Activated CD8-positive, alpha-beta memory T cell treated with anti-CD3 and anti-CD28 coated beads for 4 hours (primary cell): ENCODE measurements at regions not wholly inside any gene's neighbourhood (a gene's known extent, or its start where the extent isn't known, plus 50 kb on each side); places are given as distances from the start of the nearest gene placed in this dataset.
"Not testable (repeated sequence)": the region's sequence is repeated elsewhere in the genome, so short reads cannot be mapped to it uniquely, and the experiment has no call there.

Source experiments
- DNase-seq, 2 donors: peaks; one replicate each; pipeline ENCODE4 v3.0.0-alpha.2; 2020; ENCODE audit warnings: low read depth in 2 of 2

DNA sequence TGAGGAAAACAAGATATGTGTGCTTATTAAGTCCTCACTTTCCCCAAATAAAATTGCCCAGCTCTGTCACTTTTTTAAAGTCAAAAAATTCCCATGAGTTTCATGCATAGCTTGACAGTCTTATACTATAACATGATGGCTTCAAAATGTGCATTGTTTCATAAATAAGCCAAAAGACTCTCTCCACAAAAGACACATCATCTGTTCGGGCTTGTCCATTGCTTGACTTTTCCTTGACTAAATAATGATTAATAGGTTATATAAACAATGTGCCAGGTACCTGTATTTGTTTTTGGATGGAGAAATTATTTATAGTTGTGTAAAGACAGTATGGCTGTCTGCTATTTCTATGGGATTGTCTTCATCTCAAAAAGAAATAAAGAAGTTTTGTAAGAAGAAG, 329.2 kb upstream of the KLF3 start:
- DNase-seq = no peak

DNA sequence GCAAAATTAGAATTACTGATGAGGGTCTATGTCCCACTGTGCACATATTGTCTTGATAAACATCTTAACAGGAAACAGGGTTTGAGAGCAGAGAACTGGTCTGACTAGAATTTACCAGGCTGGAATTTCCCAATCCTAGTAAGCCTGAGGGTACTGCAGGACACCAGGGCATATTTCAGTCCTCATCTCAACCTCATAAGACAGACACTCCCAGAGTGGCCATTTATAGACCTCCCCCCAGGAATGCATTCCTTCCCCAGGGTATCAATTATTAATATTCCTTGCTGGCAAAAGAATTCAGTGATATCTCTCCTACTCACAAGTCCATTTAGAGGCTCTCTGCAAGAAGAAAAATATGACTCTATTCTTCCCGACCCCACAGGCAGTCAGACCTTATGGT, 325.1 kb upstream of the KLF3 start:
- not testable (repeated sequence) for DNase-seq

DNA sequence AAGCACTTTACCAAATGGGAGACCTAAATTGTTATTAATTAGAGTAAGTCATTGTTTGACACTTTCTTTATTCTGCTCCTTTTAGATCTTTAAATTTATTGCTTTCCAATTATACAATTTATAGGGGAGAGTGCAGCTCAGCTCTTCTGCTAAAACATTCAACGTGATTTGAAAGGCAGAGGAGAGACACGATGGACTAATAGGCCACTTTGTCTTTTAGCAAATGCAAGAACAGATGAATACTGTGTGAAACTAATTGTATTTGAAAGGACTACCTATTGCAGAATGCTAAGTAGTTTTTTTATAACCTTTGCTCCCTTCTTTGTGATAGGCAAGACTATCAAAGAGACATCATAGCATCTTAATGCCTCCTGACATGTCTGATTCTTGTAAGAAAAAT, 320.4 kb upstream of the KLF3 start:
- no peak for DNase-seq

DNA sequence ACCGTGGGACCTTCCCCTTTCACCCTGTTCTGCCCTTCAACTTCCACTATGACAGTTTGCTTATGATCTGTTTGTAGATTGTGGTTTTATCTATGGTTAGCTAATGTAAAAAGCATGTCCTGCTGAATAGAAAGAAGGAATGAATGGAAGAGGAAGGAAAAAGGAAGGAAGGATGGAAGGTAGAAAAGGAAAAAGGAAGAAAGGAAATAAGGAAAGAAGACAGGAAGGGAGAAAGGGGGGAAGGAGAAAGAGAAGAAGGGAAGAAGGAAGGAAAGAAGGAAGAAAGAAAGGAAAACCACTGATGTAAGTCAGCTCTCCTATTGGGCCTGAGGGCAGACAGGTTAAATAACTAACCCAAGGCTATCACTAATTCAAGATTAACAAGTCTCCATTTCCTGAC, 319.1 kb upstream of the KLF3 start:
- DNase-seq = no peak

DNA sequence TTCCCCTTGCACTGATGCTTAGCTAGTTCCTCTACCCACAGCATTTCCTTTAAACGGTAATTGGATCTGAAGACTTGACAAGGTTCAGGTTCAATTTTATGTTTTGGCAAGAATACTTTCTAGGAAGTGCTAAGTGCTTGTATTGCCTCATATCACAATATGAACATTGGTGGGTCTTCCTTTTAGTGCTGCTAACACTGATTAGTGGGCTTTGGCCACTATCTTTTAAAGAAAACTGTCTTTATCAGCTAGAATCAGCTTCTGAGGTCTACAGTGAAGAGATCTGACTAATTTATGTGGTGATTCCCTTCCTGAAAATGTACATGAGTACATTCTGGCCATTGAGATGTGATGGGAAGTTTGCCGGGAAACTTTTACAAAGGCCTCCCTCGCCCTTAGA, 316.7 kb upstream of the KLF3 start:
- DNase-seq = no peak

DNA sequence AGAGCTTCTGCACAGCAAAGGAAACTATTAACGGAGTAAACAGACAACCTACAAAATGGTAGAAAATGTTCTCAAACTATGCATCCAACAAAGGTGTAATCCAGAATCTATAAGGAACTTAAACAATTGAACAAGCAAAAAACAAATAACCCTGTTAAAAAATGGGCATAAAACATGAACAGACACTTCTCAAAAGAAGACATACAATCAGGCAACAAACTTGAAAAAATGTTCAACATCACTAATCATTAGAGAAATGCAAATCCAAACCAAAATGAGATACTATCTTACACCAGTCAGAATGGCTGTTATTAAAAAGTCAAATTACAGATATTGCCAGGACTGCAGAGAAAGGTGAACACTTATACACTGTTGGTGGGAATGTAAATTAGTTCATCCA, 309.6 kb upstream of the KLF3 start:
- no peak for DNase-seq

DNA sequence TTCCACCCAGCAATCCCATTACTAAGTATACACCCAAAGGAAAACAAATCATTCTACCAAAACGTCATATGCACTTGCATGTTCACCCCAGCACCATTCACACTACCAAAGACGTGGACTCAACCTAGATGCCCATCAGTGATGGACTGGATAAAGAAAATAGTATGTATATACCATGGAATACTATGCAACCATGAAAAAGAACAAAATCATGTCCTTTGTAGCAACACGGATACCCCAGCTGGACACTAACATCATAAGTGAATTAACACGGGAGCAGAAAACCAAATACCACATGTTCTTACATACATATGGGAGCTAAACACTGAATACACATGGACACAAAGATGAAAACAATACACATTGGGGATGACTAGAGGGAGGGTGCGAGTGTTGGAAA, 309.1 kb upstream of the KLF3 start:
- DNase-seq = no peak

DNA sequence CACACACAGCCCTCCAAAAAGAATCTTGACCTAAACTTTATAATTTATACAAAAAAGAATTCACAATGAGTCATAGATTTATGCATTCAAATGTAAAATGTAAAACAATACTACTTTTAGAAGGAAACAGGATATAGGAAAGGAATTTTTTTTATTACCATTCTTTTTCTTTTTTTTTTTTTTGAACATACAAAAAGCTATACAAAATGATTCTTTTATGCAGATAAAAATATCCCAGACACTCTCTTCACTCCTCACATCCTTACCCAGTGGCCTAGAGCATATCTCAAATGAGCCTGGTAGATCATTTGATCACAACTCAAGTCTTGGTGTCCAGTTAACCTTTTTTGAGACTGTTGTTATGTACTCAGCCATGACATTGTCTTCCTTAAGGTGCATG, 307.3 kb upstream of the KLF3 start:
- no peak for DNase-seq

DNA sequence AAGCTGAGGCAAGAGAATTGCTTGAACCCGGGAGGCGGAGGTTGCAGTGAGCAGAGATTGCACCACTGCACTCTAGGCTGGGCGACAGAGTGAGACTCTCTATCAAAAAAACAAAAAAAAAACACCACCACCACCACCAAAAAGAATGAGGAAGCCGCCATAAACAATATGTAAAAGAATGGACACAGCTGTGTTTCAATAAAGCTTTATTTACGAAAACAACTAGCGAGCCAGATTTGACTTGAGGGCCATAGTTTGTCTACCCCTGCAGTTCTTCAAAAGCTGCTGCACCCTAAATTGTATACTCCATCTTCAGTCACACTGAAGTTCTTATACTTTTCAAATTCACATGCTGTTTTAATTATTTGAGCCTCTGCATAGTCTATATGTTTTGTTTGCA, 306.5 kb upstream of the KLF3 start:
- DNase-seq = no peak

DNA sequence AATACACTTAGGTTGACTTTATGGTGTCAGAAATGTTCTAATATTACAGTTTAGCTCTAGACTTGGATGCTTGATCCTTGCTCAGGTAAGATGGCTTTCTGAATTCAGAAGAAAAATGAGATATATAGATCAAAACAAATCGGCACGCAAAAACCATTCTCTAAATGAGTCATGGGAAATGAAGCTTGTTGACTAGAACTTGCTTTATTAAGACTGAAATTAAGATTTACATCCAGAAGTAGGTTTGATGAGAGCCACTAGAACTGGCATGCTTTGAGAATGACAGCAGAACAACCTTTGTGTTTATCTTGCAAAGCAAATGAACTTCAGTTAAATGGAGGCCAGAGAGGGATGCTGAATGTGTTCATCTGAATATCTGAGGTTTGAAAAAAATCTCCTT, 304.9 kb upstream of the KLF3 start:
- no peak for DNase-seq

DNA sequence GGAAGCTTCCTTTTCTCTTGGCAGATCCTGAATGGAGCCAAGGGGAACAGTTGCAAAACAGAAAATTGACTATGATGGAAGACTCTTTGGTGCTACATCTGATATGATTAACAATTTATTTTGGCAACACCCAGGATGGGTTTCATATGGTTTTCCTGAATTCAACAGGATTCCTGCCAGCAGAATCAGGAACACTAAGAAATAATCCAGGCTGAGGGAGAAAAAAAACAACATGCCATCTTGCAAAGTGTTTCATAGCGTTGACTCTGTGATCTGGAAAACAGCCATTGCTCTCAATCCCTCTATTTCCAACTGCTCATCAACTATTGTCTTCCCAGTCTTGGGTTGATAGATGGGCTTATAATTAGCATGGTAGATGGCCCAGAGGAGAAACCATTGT, 303.8 kb upstream of the KLF3 start:
- no peak for DNase-seq

DNA sequence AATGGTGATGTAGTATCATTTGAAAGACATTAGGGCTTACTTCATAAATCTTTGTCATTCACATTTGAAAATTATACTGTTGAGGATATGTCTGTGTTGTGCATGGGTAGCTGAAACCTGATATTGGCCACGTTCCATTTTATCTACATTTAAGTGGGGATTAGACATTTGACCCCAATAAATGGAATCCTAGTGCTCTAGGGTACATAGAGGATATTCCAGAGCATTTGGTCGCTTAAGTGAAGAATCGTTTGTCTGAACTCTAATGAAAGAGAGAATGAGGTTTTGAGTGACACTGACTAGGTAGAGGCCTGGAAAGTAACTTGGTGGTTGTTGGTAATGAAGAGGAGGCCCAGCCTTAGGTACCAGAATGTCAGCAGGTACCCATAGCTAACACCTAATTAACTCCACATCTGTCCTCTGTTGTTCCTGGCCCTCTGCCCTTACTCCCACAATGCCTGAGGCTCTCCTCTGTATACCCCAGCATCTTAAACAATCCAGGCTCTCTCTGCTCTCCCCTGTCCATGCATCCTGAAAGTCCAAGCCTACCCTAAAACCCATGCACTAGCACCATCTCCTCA, 299.5 kb upstream of the KLF3 start:
- no peak for DNase-seq

DNA sequence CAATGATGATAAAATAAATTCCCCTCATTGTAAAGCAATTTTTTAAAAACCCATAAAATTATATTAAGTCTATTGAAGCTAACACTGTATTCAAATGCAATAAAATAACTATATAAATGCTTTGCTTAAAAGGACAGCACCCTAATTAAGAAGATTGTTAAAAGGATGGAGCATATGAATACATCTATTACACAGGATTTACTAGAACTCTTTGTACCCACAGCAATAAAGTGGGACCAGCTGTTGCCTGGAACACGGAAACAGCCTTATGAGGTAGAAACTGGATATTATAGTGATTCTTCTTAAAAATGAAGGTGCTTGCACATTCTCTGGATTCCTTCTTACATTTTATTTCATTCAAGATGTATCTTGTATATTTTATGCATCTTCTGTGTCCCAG, 298.7 kb upstream of the KLF3 start:
- DNase-seq = no peak

DNA sequence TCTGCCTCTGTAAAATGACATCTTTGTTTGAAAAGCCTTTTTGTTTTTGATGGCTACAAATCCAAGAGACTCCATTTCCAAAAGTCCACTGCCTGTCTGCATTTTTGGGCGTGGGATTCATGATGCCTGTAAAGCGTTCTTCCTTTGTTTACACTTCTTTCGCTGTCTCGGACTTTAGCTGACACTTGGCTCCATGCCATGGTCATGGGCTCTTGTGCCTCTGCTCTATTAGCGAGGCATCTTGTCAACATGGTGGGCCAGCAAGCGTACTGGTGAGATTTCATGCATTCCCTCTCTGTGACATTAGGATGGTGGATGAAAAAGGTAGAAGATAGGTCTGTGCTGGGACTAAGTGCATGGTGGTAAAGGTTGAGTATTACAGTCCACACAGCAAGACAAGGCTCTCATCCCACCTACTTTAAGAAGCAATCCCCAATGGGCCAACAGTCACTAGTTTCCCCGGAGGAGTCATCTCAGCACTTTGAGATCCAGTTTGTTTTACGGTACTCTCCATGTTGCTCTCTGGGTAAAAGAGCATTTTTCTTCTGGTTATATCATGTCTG, 298.2 kb upstream of the KLF3 start:
- DNase-seq = no peak

DNA sequence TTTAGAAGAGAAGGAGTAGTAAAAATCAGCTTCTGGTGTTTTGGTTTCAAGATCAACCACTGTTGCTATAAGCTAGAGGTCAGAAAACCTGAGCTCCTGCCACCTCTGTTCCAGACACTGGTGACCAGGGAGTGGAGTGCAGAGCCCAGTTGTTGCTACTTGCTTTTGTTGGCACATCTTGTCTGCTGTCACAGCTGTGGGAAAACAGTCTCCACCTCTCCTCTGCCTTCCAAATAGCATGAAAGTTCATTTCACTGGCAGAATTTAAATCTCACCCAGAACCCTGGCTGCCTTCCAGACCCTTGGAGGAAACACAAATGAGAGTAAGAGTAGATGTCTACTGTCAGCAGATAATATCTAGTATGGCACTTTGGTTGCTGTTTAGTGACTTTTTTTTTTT, 297.5 kb upstream of the KLF3 start:
- no peak for DNase-seq

DNA sequence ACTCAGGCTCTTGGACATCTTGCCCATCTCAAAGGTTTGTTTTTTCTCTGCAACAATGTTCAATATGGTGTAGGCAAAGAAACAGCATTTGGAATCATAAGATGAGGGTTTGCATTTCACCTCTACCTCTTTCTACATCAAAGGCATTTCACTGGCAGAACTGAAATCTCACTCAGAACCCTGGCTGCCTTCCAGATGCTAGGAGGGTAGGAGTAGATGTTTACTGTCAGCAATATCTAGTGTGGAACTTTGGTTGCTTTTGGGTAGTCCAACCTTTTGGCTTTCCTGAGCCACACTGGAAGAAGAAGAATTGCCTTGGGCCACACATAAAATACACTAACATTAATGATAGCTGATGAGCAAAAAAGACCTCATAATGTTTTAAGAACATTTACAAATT, 297.0 kb upstream of the KLF3 start:
- no peak for DNase-seq

DNA sequence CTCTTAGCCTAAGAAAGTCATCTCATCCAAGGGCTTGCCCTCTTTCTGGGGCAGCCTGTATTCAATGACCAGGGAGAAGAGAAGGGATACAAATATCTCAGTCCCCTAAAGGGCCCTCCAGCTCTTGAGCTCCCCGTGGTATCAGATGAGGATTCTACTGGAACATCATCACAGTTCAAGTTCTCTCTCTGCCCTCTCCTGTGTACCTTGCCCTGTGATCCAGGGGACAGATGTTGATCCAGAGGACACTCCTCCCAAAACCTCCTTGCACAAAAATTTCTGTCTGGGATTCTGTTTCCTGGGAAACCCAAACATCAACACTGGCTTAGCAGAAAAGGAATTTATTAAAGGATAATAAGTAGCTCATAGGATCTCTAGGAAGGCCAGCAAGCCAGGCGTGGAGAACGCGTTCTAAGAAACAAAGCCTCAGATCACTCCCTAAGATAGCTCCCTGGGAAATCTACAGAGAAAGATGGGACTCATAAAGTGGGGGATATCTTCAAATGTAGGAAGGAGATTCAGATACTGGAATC, 296.3 kb upstream of the KLF3 start:
- DNase-seq = no peak

DNA sequence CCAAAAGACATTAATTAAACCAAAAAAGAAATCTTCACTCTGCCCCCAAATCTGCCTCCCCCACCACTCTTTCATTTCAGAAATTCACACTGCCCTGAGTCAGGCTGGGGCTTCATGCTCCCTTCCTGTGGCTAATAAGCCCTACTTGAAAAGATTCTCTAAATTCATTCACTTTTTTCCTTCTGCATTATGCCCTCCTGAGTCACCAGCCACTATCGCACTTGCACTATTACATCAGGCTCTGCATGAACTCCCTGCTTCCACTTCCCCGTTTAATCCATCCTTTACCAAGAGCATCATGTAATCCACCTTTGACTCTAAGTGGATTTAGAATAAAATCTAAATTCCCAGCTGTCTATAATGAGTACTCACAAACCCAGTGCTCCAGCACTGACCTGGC, 295.4 kb upstream of the KLF3 start:
- no peak for DNase-seq

DNA sequence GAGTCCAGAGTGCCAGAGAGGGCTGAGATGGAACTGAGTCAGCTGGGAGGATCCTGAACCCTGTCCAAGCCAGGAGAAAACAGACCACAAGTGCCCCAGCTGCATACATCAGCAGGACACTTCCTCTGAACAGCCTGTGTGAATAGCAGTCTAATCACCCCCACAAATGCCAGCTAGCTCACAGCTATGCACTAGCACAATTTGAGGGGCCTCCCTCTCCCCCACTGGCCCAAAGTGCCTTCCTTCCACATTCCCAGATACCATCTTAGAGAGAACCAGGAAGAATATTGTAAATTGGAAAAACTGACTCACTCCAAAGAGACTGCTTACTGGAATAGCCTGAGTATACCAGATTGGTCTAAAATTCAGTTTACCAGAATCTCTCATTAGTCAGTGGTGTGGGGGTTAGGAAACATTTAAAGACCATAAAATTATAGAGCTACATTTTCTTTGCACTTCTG, 292.6 kb upstream of the KLF3 start:
- DNase-seq = no peak

DNA sequence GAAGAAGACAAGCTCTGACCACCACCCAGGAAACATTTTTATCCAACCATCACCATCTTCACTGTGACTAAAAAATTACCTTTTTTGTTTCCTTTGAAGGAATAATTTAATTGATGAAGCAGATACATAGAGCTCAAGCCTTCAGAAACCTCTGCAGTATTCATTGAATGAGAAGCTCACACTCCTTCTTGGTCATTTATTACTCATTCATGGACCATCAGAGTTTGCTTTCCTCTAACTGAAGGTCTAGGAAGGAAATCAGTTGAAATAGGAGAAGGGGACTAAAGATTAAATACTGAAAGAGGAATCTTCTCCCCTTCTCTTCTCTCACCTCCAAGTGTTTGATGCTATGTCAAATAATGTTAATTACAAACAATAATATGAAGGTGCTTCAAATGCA, 290.6 kb upstream of the KLF3 start:
- no peak for DNase-seq

DNA sequence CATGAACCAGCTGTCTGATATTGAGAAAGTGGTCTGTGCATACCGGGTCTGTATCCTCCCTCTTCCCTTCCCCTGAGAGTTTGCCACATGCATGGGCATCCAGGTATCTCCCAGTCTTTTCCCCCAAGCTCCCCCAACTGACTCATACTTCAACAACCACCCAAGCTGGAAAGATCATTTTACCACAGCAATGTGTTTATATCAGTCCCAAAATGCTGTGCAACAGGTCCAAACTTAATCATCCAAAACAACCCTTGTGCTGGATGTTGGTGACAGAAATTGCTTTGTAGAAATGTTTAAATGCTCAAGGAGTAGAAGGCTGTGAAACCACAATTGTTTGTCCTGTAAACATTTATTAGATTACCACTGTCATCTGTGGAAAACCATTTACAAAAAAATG, 286.8 kb upstream of the KLF3 start:
- no peak for DNase-seq

DNA sequence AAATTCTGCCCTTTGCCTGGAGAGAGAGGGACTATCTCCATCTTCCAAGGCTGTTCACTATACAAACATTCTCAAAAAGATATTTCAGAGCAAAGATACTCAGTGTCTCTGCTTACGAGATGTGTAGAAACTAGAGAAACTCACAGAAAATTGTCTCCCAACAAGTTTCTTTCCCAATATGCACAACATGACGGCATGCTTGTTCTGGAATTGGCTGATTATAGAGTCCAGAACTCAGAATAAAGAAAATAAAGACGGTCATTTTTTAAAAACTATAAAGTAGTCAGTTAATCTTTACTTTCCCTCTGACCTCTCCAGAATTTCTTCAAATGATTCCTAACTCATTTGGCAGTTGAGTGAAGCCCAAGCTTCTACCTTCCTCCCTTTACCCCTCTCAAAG, 285.5 kb upstream of the KLF3 start:
- no peak for DNase-seq

DNA sequence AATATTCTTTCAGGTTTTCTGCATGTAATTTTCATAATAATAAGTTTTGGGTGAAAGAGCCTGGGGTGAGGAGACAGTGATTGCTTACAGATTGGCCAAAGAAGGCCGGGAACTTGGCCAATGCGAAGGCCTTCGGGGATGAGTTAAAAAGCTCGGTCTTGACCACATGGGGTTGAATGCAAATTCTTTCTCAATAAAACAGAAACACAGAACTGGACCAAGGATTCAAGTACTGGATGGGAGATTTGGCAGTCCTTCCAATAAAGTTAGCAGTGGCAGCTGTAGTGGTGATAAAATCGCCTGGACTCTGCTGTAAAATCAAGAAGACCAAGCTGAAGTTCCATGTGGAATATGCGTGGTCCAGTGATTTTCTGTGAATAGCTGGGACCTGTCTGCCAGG, 282.2 kb upstream of the KLF3 start:
- no peak for DNase-seq

DNA sequence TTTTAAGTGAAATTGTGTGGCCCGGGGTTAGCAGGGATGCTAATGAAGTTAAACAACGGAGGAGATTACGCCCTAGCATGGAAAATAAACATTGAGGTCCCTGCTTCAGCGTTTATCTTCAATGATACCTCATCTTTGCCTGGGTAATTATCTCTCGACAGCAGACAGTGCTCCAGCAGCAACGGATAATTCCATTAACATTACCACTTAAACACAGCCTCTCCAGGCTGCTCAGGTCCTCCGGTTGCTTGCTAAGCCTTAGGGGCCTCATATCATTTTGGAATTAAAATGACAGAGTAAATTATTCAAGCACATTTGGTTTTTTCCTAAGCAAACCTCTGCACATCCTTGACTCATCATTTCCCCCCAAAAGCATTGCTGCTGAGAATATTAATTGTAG, 281.5 kb upstream of the KLF3 start:
- no peak for DNase-seq
